ENCODE measurements at regions not wholly inside any gene's neighbourhood (a gene's known extent, or its start where the extent isn't known, plus 50 kb on each side); places are given as distances from the start of the nearest gene placed in this dataset.

DNA sequence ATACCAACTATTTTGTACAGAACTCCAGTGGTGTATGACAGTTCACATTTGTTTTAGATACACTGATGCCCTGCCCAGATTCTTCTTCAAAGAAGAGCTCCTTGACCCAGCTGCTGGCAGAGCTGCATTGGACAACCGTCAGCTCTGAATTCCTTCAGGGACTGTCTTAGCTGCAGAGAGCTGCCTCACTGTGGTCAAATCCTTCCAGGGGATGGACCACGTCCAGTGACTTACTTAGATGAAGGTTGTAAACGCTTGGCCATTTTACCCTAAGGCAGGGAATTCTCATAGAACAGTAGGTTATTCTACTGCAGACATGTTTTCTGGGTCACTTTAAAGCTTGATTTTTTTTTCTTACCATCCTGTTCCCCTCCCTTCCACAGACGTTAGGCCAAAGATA, 905.0 kb upstream of the ATXN7L3B start:
- no peak for TF ChIP-seq CTCF (IDR thresholded peaks at IDR 0.05)
- TF ChIP-seq POLR2A (IDR thresholded peaks at IDR 0.05), result no peak
